AG10803 (cell line): ENCODE measurements at regions not wholly inside any gene's neighbourhood (a gene's known extent, or its start where the extent isn't known, plus 50 kb on each side); places are given as distances from the start of the nearest gene placed in this dataset.

Experiments
- DNase-seq: peaks from one replicate; pipeline ENCODE4 v3.0.0; 2010; ENCODE audit warnings: low read depth
- H3K4me3 ChIP-seq: 2 replicates; pipeline ENCODE4 v1.5.1; 2011; ENCODE audit warnings: mild to moderate bottlenecking, low read length, control low read depth
- TF ChIP-seq, protein P1 (sequence below): conservative IDR thresholded peaks from 2 replicates; pipeline ENCODE4 v1.5.1; 2011; ENCODE audit warnings: mild to moderate bottlenecking, low read length, control low read depth, inconsistent platforms

DNA sequence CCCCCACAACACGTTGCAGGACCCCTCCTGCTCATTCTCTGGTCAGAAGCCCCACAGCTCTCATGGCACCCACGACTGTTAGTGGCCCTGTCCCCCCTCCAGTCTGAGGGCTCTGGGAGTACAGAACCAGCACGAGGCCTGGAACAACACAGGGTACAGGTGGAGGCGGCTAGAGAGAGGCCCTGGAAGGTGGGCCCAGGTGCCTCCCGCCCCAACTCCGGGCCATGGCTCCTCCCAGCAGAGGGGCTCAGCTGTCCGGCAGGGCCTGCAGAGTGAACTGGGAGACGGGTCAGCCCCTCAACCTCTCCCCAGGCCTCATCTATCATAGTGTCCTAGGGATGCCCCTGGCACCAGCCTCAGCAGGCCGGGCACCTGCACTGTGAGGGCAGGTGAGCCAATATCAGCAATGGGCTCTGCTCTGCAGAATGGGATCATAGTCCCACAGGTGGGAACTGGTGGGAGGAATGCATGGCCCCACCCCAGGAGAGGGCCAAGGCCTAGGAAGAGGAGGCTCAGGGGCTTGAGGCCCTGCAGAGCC is 58.6 kb downstream of the BARX1 start:
- TF ChIP-seq, protein P1, sequence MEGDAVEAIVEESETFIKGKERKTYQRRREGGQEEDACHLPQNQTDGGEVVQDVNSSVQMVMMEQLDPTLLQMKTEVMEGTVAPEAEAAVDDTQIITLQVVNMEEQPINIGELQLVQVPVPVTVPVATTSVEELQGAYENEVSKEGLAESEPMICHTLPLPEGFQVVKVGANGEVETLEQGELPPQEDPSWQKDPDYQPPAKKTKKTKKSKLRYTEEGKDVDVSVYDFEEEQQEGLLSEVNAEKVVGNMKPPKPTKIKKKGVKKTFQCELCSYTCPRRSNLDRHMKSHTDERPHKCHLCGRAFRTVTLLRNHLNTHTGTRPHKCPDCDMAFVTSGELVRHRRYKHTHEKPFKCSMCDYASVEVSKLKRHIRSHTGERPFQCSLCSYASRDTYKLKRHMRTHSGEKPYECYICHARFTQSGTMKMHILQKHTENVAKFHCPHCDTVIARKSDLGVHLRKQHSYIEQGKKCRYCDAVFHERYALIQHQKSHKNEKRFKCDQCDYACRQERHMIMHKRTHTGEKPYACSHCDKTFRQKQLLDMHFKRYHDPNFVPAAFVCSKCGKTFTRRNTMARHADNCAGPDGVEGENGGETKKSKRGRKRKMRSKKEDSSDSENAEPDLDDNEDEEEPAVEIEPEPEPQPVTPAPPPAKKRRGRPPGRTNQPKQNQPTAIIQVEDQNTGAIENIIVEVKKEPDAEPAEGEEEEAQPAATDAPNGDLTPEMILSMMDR = no peak
- DNase-seq = no peak
- H3K4me3 ChIP-seq = no peak overlapping the region

DNA sequence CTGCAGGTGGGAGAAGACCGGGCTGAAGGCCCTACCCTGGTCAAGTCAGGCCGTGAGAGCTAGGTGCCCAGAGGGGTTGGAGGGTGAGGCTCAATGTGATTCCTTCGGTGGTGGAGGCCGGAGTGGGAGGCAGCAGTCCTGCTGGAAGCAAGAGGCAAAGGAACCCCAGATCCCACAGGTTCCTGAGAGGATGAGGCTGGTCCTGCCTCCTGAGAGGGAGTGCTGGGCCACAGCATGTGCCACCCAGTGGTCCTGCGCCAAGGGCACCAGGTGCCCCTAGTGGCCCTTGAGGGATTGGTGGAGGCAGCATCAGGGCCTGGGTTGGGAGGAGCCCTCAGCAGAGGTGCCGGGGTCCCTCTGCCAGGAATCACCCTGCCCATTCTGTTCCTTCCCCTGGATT is 59.1 kb downstream of the BARX1 start:
- H3K4me3 ChIP-seq = no peak overlapping the region
- TF ChIP-seq, protein P1 = no peak

DNA sequence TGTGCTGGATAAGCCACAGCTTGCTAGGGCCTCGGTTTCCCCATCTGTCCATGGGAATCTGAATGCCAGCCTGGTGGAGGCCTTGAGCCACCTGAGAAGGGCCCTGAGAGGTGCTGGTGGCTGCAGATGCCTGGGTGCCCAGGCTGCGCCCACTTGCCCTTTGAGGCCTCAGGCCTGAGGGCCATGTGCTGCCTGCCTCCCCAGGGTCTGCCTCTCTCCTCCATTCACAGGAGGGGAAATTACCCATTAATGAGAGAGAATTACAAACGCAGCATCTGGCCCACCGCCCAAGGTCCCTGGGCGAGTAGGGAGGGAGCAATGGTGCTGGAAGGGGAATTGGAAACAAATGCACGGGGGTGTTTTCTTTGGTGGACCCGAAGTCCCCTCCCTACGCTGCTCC is 59.6 kb downstream of the BARX1 start:
- TF ChIP-seq, protein P1 = no peak
- no peak for DNase-seq
- H3K4me3 ChIP-seq = no peak overlapping the region

More for the DNA sequence above, 59.1 kb downstream of the BARX1 start:
- no peak for DNase-seq

DNA sequence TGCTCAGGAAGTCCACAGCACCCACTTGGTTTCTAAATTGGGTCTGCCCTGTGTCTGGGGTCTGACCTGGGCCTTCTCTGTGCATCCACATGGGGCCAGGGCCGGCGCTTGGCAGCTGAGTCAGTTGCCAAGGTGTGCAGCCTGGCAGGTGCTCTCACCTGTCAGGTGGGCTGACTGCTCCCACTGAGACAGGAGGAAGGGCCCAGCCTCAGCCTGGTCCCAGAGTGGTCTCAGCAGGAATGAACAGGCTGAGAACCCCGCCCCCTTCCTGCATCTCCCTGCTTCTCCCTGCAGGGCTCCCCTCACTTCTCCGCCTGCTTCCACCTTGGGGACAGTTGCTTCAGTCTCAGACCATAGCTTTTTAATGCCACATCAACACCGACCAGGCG is 60.5 kb downstream of the BARX1 start:
- H3K4me3 ChIP-seq = no peak overlapping the region
- TF ChIP-seq, protein P1 = no peak
- no peak for DNase-seq

DNA sequence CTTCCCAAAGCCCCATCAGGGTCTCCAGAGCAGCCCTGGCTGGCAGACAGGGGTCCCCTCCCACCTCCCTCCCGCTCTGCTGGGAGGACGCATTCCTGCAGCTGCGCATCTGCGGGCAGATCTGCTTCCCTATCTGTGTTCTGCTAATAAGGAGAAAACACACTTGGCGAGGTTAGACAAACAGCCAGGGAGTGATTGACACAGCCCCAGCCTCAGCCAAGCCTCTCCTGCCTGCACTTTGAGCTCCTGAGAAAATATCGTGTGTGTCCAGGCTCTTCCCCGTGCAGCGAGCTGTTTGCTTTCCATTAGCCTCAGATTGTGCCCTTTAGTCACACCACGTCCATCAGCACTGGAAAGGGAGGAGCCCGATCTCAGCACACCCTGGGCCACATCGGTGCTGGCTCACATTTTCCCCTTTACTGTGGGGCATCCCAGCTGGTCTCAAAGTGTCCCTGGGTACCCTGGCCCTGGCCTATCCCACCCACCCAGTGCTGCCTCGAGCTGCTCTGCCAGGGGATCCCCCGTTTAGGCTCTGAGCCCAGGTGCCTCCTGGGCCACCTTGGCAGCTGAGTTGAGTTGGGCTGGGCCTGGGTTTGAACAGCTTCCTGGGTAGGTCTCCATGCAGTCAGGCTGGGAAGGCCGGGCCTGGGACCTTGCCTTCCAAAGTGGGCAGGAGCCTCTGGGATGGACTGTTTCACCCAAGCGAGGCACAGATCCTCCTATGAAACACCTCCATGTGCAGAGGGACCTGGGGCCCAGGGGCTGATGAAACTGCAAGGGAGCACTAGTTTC is 61.1 kb downstream of the BARX1 start:
- no peak for DNase-seq
- TF ChIP-seq, protein P1 = no peak
- no peak overlapping the region for H3K4me3 ChIP-seq

DNA sequence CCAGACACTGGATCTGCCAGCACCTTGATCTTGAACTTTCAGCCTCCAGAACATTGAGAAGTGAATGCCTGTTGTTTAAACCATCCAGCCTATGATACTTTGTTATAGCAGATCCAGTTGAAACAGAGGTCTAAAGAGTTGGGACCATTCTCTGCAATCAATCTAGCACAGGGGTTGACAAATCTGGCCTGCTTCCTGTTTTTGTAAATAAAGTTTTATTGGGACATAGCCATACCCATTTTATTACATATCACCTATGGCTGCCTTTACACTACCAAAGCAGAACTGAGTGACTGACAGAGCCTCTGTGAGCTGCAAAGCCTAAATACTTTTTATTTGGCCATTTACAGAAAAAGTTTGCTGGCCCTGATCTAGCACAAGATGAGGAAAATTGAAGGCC is 62.0 kb downstream of the BARX1 start:
- TF ChIP-seq, protein P1 = no peak
- no peak for DNase-seq

DNA sequence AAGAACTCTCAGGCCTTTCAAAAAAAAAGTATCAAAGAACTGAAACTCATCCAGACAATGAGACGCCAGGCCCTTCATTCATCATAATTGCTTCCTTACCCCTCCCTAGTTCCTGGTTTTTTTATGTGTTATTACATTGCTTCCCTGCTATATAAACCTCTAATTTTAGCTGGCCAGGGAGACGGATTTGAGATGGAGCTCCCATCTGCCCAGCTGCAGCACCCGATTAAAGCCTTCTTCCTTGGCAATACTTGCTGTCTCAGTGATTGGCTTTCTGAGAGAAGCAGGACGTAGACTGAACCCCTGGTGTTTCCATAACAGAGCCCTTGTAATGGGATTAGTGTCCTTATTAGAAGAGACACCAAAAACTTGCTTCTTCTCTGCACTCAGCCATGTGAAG is 62.4 kb downstream of the BARX1 start:
- DNase-seq = no peak
- TF ChIP-seq, protein P1 = no peak
- H3K4me3 ChIP-seq = no peak overlapping the region

More for the DNA sequence above, 62.0 kb downstream of the BARX1 start:
- H3K4me3 ChIP-seq = no peak overlapping the region
